Gastroesophageal sphincter (tissue), 4 donors: ENCODE measurements at regions not wholly inside any gene's neighbourhood (a gene's known extent, or its start where the extent isn't known, plus 50 kb on each side); places are given as distances from the start of the nearest gene placed in this dataset.

Source experiments
- ATAC-seq: fragments of 150-250 bp; one replicate; pipeline ENCODE4 v1.9.1; 2016; ENCODE audit warnings: mild to moderate bottlenecking, moderate library complexity
- H3K27ac ChIP-seq, 4 donors: fragments of 200-600 bp; sonication (generic) in 3 of 4; 1 replicate in 3 of 4; 2 replicates in 1 of 4; pipeline ENCODE4 v1.5.1; 2016 to 2019
- H3K27me3 ChIP-seq: fragments of 200-600 bp; sonication (generic); one replicate; pipeline ENCODE4 v1.5.1; 2019
- H3K36me3 ChIP-seq, 2 donors: fragments of 200-600 bp; sonication (generic); one replicate each; pipeline ENCODE4 v1.5.1; 2019; ENCODE audit warnings: control low read depth in 1 of 2
- H3K4me1 ChIP-seq, 3 donors: fragments of 200-600 bp; sonication (generic); 1 replicate in 2 of 3; 2 replicates in 1 of 3; pipeline ENCODE4 v1.5.1; 2016 to 2019; ENCODE audit warnings: control low read depth in 2 of 3
- H3K4me3 ChIP-seq, 2 donors: fragments of 200-600 bp; sonication (generic); one replicate each; pipeline ENCODE4 v1.5.1; 2019; ENCODE audit warnings: mild to moderate bottlenecking in 1 of 2, moderate library complexity in 1 of 2
- H3K9me3 ChIP-seq, 3 donors: fragments of 200-600 bp; sonication (generic); one replicate each; pipeline ENCODE4 v1.5.1; 2017 to 2019; ENCODE audit warnings: control low read depth in 2 of 3
- CTCF ChIP-seq, 4 experiments: fragments of 200-600 bp in 2 of 4; fragments of 450-650 bp in 2 of 4; sonication (generic) in 1 of 4; IDR thresholded peaks; one replicate each; pipeline ENCODE4 v1.5.1; 2017 to 2019; ENCODE audit warnings: antibody characterized with exemption in 4 of 4, mild to moderate bottlenecking in 2 of 4, moderate library complexity in 2 of 4
- EP300 ChIP-seq: sonication (generic); formaldehyde crosslinking; IDR thresholded peaks from one replicate; pipeline ENCODE4 v1.6.1; 2017; ENCODE audit warnings: antibody characterized with exemption, mild to moderate bottlenecking
- POLR2A ChIP-seq, 2 donors: fragments of 450-650 bp; IDR thresholded peaks; one replicate each; pipeline ENCODE4 v1.6.1; 2017; ENCODE audit warnings: antibody characterized with exemption in 2 of 2, mild to moderate bottlenecking in 2 of 2, moderate library complexity in 1 of 2
- POLR2AphosphoS5 ChIP-seq: sonication (generic); formaldehyde crosslinking; IDR thresholded peaks from one replicate; pipeline ENCODE4 v1.6.1; 2017; ENCODE audit warnings: antibody characterized with exemption
- WGBS, 2 donors: methylation state at CpG; one replicate each; pipeline ENCODE4 v1.1.5; 2018; ENCODE audit warnings: low coverage in 1 of 2; 5-methylcytosine and 5-hydroxymethylcytosine counted together

GRCh38 chr5:77948476-77948875 lies 172.3 kb upstream of the TBCA start:
- no peaks in the 10 kb centered on the region for H3K4me1 ChIP-seq
- no peaks in the 10 kb centered on the region for H3K9me3 ChIP-seq
- H3K4me3 ChIP-seq: no peak overlapping the region
- no peaks in the 10 kb centered on the region for H3K36me3 ChIP-seq
- 89 to 100% methylated on average over 1 of the region's 1 CpG for WGBS, 2 donors
- H3K27ac ChIP-seq: no peak overlapping the region
- no peak for TF ChIP-seq CTCF (IDR thresholded peaks at IDR 0.05)
- no peak for TF ChIP-seq POLR2A (IDR thresholded peaks at IDR 0.05)
- TF ChIP-seq EP300: no peak
- TF ChIP-seq POLR2AphosphoS5: no peak
- no peak for ATAC-seq
- peaks cover 7% of the 10 kb centered on the region for H3K27me3 ChIP-seq

GRCh38 chr5:77947041-77947428 lies 170.9 kb upstream of the TBCA start:
- 53 to 60% methylated on average over 3 to 7 of the region's 7 CpGs for WGBS, 2 donors
- TF ChIP-seq EP300: no peak
- TF ChIP-seq POLR2A (IDR thresholded peaks at IDR 0.05): no peak
- TF ChIP-seq CTCF (IDR thresholded peaks at IDR 0.05): no peak
- TF ChIP-seq POLR2AphosphoS5: no peak
- H3K27ac ChIP-seq: no peak overlapping the region
- H3K4me3 ChIP-seq: no peak overlapping the region
- H3K9me3 ChIP-seq: no peaks in the 10 kb centered on the region
- ATAC-seq: no peak
- no peaks in the 10 kb centered on the region for H3K4me1 ChIP-seq
- peaks cover 11% of the 10 kb centered on the region for H3K27me3 ChIP-seq
- no peaks in the 10 kb centered on the region for H3K36me3 ChIP-seq

GRCh38 chr5:77946381-77947040 lies 170.4 kb upstream of the TBCA start:
- Histone ChIP-seq H3K4me1 (no peaks in the 10 kb centered on the region), H3K9me3 (no peaks in the 10 kb centered on the region), H3K36me3 (no peaks in the 10 kb centered on the region), H3K27me3 (peaks cover 13% of the 10 kb centered on the region), H3K4me3 (no peak overlapping the region), H3K27ac (no peak overlapping the region)
- no peak for ATAC-seq
- WGBS, 2 donors: 11 to 13% methylated on average over 2 to 4 of the region's 4 CpGs
- TF ChIP-seq EP300: no peak
- TF ChIP-seq POLR2A (IDR thresholded peaks at IDR 0.05): no peak
- TF ChIP-seq POLR2AphosphoS5: no peak
- no peak for TF ChIP-seq CTCF (IDR thresholded peaks at IDR 0.05)

- no peak for TF ChIP-seq CTCF (IDR thresholded peaks at IDR 0.05)
- TF ChIP-seq EP300: no peak
- TF ChIP-seq POLR2A (IDR thresholded peaks at IDR 0.05): no peak
- TF ChIP-seq POLR2AphosphoS5: no peak
- Histone ChIP-seq H3K36me3 (no peaks in the 10 kb centered on the region), H3K4me1 (no peaks in the 10 kb centered on the region), H3K4me3 (no peak overlapping the region), H3K27me3 (peaks cover 13% of the 10 kb centered on the region), H3K27ac (no peak overlapping the region), H3K9me3 (peaks cover 0 to under 1% (median 0%) of the 10 kb centered on the region in 3 donors)
- no peak for ATAC-seq
- 20 to 43% methylated on average over 1 to 2 of the region's 3 CpGs for WGBS, 2 donors
Measured at GRCh38 chr5:77945874-77946273, 169.7 kb upstream of the TBCA start.

GRCh38 chr5:77944757-77945340 lies 168.7 kb upstream of the TBCA start:
- 92 to 100% methylated on average over 1 to 3 of the region's 3 CpGs for WGBS, 2 donors
- ATAC-seq: no peak
- H3K4me1 ChIP-seq: no peaks in the 10 kb centered on the region

More at GRCh38 chr5:77944757-77945340, 168.7 kb upstream of the TBCA start:
- Histone ChIP-seq H3K36me3 (no peaks in the 10 kb centered on the region), H3K27me3 (peaks cover 17% of the 10 kb centered on the region), H3K4me3 (no peak overlapping the region), H3K27ac (no peak overlapping the region), H3K9me3 (peaks cover 0 to 10% (median 0%) of the 10 kb centered on the region in 3 donors)
- TF ChIP-seq CTCF (IDR thresholded peaks at IDR 0.05) (no peak), EP300 (no peak), POLR2A (IDR thresholded peaks at IDR 0.05) (no peak), POLR2AphosphoS5 (no peak)
